H1 (cell line): ENCODE measurements at regions not wholly inside any gene's neighbourhood (a gene's known extent, or its start where the extent isn't known, plus 50 kb on each side); places are given as distances from the start of the nearest gene placed in this dataset.

Source experiments
- CTCF ChIA-PET: fragments of 300-600 bp; sonication (Branson Sonifier 250); formaldehyde crosslinking; loops from one replicate; lab custom pipeline; 2021; ENCODE audit not compliant: partially characterized antibody; lab: Charles Lee
- POLR2A ChIA-PET: fragments of 300-600 bp; sonication (Branson Sonifier 250); formaldehyde crosslinking; loops from one replicate; lab custom pipeline; 2021; ENCODE audit warnings: inconsistent platforms; ENCODE audit not compliant: partially characterized antibody; lab: Charles Lee
- DNase-seq, 2 experiments: peaks; one replicate each; pipeline versions ENCODE4 v3.0.0 to v3.0.0-alpha.2; 2010 to 2022; ENCODE audit warnings: low spot score in 2 of 2, low read depth in 1 of 2, mixed read lengths in 1 of 2
- FAIRE-seq: peaks from 2 replicates; lab custom pipeline; 2011; peaks lifted over from hg19 to GRCh38; lab: Jason Lieb, UNC
- H2AFZ ChIP-seq: 2 replicates; pipeline ENCODE4 v1.8.1; 2012; ENCODE audit warnings: low read length, inconsistent platforms
- H2AK5ac ChIP-seq: 2 replicates; pipeline ENCODE4 v1.6.1; 2013; ENCODE audit warnings: low read depth, low read length
- H2BK120ac ChIP-seq: replicated peaks from 2 replicates; pipeline ENCODE3; 2013; ENCODE audit warnings: low read depth, low read length, inconsistent platforms
- H2BK12ac ChIP-seq: 2 replicates; pipeline ENCODE4 v1.6.1; 2013; ENCODE audit warnings: low read depth, low read length
- H2BK15ac ChIP-seq: 2 replicates; pipeline ENCODE4 v1.6.1; 2013; ENCODE audit warnings: low read length
- H2BK20ac ChIP-seq: 2 replicates; pipeline ENCODE4 v1.6.1; 2013; ENCODE audit warnings: low read length
- H2BK5ac ChIP-seq: 2 replicates; pipeline ENCODE4 v1.6.1; 2013; ENCODE audit warnings: low read depth, low read length
- H3K14ac ChIP-seq: 2 replicates; pipeline ENCODE4 v1.6.1; 2013; ENCODE audit warnings: inconsistent platforms; ENCODE audit not compliant: insufficient read length
- H3K18ac ChIP-seq: 2 replicates; pipeline ENCODE4 v1.6.1; 2013; ENCODE audit warnings: low read length; ENCODE audit errors: extremely low read depth
- H3K23ac ChIP-seq: 2 replicates; pipeline ENCODE4 v1.6.1; 2013; ENCODE audit warnings: inconsistent platforms; ENCODE audit not compliant: insufficient read length
- H3K23me2 ChIP-seq: 2 replicates; pipeline ENCODE4 v1.6.1; 2013; ENCODE audit warnings: low read depth, low read length
- H3K27ac ChIP-seq: 2 replicates; pipeline ENCODE4 v1.6.1; 2011; ENCODE audit warnings: low read depth, low read length, inconsistent platforms
- H3K27me3 ChIP-seq, 4 experiments: replicated peaks in 1 of 4; 1 replicate in 1 of 4; 2 replicates in 3 of 4; pipeline versions ENCODE4 v1.6.1 to v1.8.1; 2011 to 2013; ENCODE audit warnings: low read length in 3 of 4, mild to moderate bottlenecking in 3 of 4, inconsistent platforms in 2 of 4, mixed read lengths in 2 of 4, moderate library complexity in 1 of 4; ENCODE audit not compliant: control insufficient read depth in 3 of 4, insufficient read depth in 3 of 4; ENCODE audit errors: extremely low read depth in 1 of 4
- H3K36me3 ChIP-seq, 4 experiments: 2 replicates each; pipeline versions ENCODE4 v1.6.1 to v1.8.1; 2011 to 2013; ENCODE audit warnings: mild to moderate bottlenecking in 4 of 4, low read length in 3 of 4, moderate library complexity in 2 of 4, control low read depth in 1 of 4, inconsistent platforms in 1 of 4; ENCODE audit not compliant: insufficient read depth in 4 of 4, control insufficient read depth in 2 of 4
- H3K4ac ChIP-seq: replicated peaks from 2 replicates; pipeline ENCODE3; 2013; ENCODE audit warnings: low read length, low read depth, mixed read lengths, inconsistent platforms; ENCODE audit not compliant: insufficient read length
- H3K4me1 ChIP-seq, 4 experiments: replicated peaks in 1 of 4; 1 replicate in 1 of 4; 2 replicates in 3 of 4; pipeline versions ENCODE4 v1.6.1 to v1.8.1; 2011 to 2013; ENCODE audit warnings: low read length in 3 of 4, inconsistent platforms in 2 of 4, mixed read lengths in 1 of 4; ENCODE audit not compliant: insufficient read depth in 4 of 4, control insufficient read depth in 3 of 4
- H3K4me2 ChIP-seq, 2 experiments: 2 replicates each; pipeline versions ENCODE4 v1.6.1 to v1.8.1; 2011 to 2013; ENCODE audit warnings: low read depth in 2 of 2, low read length in 2 of 2, control low read depth in 1 of 2, inconsistent platforms in 1 of 2, mild to moderate bottlenecking in 1 of 2; ENCODE audit not compliant: insufficient read depth in 1 of 2
- H3K4me3 ChIP-seq, 4 experiments: fragments of 200-600, 300-600 bp in 1 of 4; sonication (generic), shearing (Covaris generic), sonication (Bioruptor Twin) in 1 of 4; 2 replicates each; pipeline versions ENCODE4 v1.5.1 to v1.8.1; 2011 to 2016; ENCODE audit warnings: low read length in 4 of 4, low read depth in 3 of 4, control low read depth in 2 of 4, inconsistent platforms in 2 of 4, mild to moderate bottlenecking in 2 of 4, mixed read lengths in 1 of 4, moderate library complexity in 1 of 4; ENCODE audit not compliant: insufficient read depth in 2 of 4; ENCODE audit errors: extremely low read depth in 1 of 4
- H3K56ac ChIP-seq: replicated peaks from 2 replicates; pipeline ENCODE3; 2013; ENCODE audit warnings: low read depth, mild to moderate bottlenecking, mixed read lengths, low read length, inconsistent platforms; ENCODE audit not compliant: insufficient read length
- H3K79me1 ChIP-seq: 2 replicates; pipeline ENCODE4 v1.6.1; 2013; ENCODE audit warnings: low read depth, low read length, control low read depth
- H3K79me2 ChIP-seq, 2 experiments: 2 replicates each; pipeline versions ENCODE4 v1.6.1 to v1.8.1; 2012 to 2013; ENCODE audit warnings: low read length in 2 of 2, mild to moderate bottlenecking in 2 of 2, inconsistent platforms in 1 of 2; ENCODE audit not compliant: insufficient read depth in 2 of 2, control insufficient read depth in 1 of 2
- H3K9ac ChIP-seq, 4 experiments: replicated peaks in 1 of 4; 1 replicate in 1 of 4; 2 replicates in 3 of 4; pipeline versions ENCODE4 v1.6.1 to v1.8.1; 2011 to 2013; ENCODE audit warnings: low read depth in 3 of 4, low read length in 3 of 4, control low read depth in 2 of 4, mild to moderate bottlenecking in 2 of 4, moderate library complexity in 2 of 4, inconsistent platforms in 1 of 4; ENCODE audit errors: extremely low read depth in 1 of 4
- H3K9me3 ChIP-seq, 2 experiments: 2 replicates each; pipeline versions ENCODE4 v1.6.1 to v1.8.1; 2012 to 2013; ENCODE audit warnings: mild to moderate bottlenecking in 2 of 2, moderate library complexity in 2 of 2, control low read depth in 1 of 2, inconsistent platforms in 1 of 2, low read depth in 1 of 2, low read length in 1 of 2, mixed read lengths in 1 of 2; ENCODE audit not compliant: insufficient read depth in 2 of 2
- H4K20me1 ChIP-seq, 2 experiments: replicated peaks in 1 of 2; 2 replicates each; pipeline versions ENCODE3 to v1.8.1; 2011 to 2013; ENCODE audit warnings: inconsistent platforms in 2 of 2, low read length in 2 of 2, mild to moderate bottlenecking in 1 of 2; ENCODE audit not compliant: insufficient read depth in 2 of 2, control insufficient read depth in 1 of 2
- H4K5ac ChIP-seq: 2 replicates; pipeline ENCODE4 v1.6.1; 2013; ENCODE audit warnings: low read length, low read depth, mixed read lengths, inconsistent platforms; ENCODE audit not compliant: insufficient read length
- H4K8ac ChIP-seq: 2 replicates; pipeline ENCODE4 v1.8.0; 2013; ENCODE audit warnings: mild to moderate bottlenecking, moderate library complexity, low read length, inconsistent platforms; ENCODE audit not compliant: insufficient read depth; ENCODE audit errors: extremely low read depth
- H4K91ac ChIP-seq: replicated peaks from 2 replicates; pipeline ENCODE3; 2013; ENCODE audit warnings: low read length, mixed read lengths, inconsistent platforms; ENCODE audit not compliant: insufficient read length
- CEBPB ChIP-seq: IDR thresholded peaks from 2 replicates; pipeline ENCODE4 v1.6.1; 2012; ENCODE audit warnings: low read depth, low read length
- HDAC2 ChIP-seq, 2 experiments: fragments of 300-600 bp in 1 of 2; sonication (generic) in 1 of 2; IDR thresholded peaks; 2 replicates each; pipeline ENCODE4 v1.6.1; 2011 to 2012; ENCODE audit warnings: low read depth in 2 of 2, low read length in 2 of 2, mild to moderate bottlenecking in 2 of 2, moderate library complexity in 2 of 2, borderline replicate concordance in 1 of 2, inconsistent platforms in 1 of 2
- KDM4A ChIP-seq: IDR thresholded peaks from one replicate; pipeline ENCODE4 v1.7.1; 2012; ENCODE audit warnings: low read depth, mild to moderate bottlenecking, moderate library complexity, low read length, inconsistent platforms; ENCODE audit not compliant: severe bottlenecking
- KDM5A ChIP-seq: fragments of 200-600 bp; IDR thresholded peaks from 2 replicates; pipeline ENCODE4 v1.7.1; 2012; ENCODE audit warnings: mild to moderate bottlenecking, low read length, inconsistent platforms, mixed read lengths
- MAFK ChIP-seq: IDR thresholded peaks from 2 replicates; pipeline ENCODE4 v1.6.1; 2012; ENCODE audit warnings: low read depth, mild to moderate bottlenecking, improper control_type of control experiment, low read length
- NRF1 ChIP-seq: IDR thresholded peaks from 2 replicates; pipeline ENCODE4 v1.6.1; 2011; ENCODE audit warnings: mild to moderate bottlenecking, low read depth, low read length, improper control_type of control experiment
- RAD21 ChIP-seq, 2 experiments: IDR thresholded peaks in 1 of 2; conservative IDR thresholded peaks in 1 of 2; 2 replicates each; pipeline ENCODE4 v1.6.1; 2011; ENCODE audit warnings: low read depth in 2 of 2, low read length in 2 of 2, improper control_type of control experiment in 1 of 2, inconsistent platforms in 1 of 2, mild to moderate bottlenecking in 1 of 2, moderate library complexity in 1 of 2
- SIX5 ChIP-seq: IDR thresholded peaks from 2 replicates; pipeline ENCODE4 v1.6.1; 2011; ENCODE audit warnings: mild to moderate bottlenecking, low read depth, low read length
- SP1 ChIP-seq: IDR thresholded peaks from 2 replicates; pipeline ENCODE4 v1.6.1; 2011; ENCODE audit warnings: low read depth, low read length
- TAF1 ChIP-seq: IDR thresholded peaks from 2 replicates; pipeline ENCODE4 v1.6.1; 2011; ENCODE audit warnings: mild to moderate bottlenecking, low read depth, low read length
- TBP ChIP-seq: IDR thresholded peaks from 2 replicates; pipeline ENCODE4 v1.6.1; 2011; ENCODE audit warnings: low read depth, low read length, improper control_type of control experiment
- YY1 ChIP-seq: IDR thresholded peaks from 2 replicates; pipeline ENCODE4 v1.6.1; 2011; ENCODE audit warnings: low read depth, mild to moderate bottlenecking, low read length
- ZNF274 ChIP-seq: IDR thresholded peaks from 2 replicates; pipeline ENCODE4 v1.7.0; 2012; ENCODE audit warnings: low read length, borderline replicate concordance; ENCODE audit errors: extremely low read depth
- WGBS, 2 experiments: shearing (Covaris generic) in 1 of 2; methylation state at CpG; one replicate each; pipeline versions ENCODE4 v1.1.6 to v1.1.7; 2013 to 2015; ENCODE audit warnings: low lambda C conversion rate in 2 of 2, mixed read lengths in 2 of 2, inconsistent platforms in 1 of 2, low coverage in 1 of 2, missing lambda C conversion rate in 1 of 2; ENCODE audit not compliant: insufficient replicate concordance in 2 of 2, insufficient coverage in 1 of 2, insufficient read length in 1 of 2; ENCODE audit errors: extremely low coverage in 1 of 2, missing lambda C conversion rate in 1 of 2; 5-methylcytosine and 5-hydroxymethylcytosine counted together
- TF ChIP-seq, protein P1 (sequence below): IDR thresholded peaks from 2 replicates; pipeline ENCODE4 v1.6.1; 2012; ENCODE audit warnings: inconsistent platforms

DNA sequence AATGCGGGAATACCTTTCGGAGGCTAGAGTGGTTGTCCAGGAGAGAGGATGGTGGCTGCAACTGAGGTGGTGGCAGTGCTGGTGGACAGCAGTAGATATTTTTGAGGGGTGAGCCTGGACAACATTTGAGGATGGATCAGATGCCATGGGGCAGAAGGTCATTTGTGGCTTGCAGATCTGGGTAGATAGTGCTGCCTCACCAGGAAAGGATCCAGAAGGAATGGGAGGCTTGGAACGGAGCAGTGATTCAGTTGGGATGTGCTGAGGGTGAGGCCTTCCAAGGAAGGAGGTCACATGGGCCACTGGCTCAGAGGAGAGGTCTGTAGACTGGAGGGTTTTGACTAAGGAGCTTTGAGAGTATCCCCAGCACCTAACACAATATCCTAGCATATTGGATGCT is 110.8 kb upstream of the KAZN start:
- Histone ChIP-seq H4K91ac (no peak overlapping the region), H3K18ac (no peak overlapping the region), H3K23me2 (peaks cover 3% of the 10 kb centered on the region; the same call in 1 of the 2 replicates), H3K79me1 (no peaks in the 10 kb centered on the region), H3K9me3 (no peaks in the 10 kb centered on the region), H3K23ac (no peak overlapping the region), H2BK120ac (no peak overlapping the region), H3K56ac (no peak overlapping the region), H3K27ac (no peak overlapping the region), H3K4me3 (no peak overlapping the region), H2BK15ac (no peak overlapping the region), H2BK20ac (no peak overlapping the region), H3K4me2 (no peak overlapping the region), H3K79me2 (no peaks in the 10 kb centered on the region), H2AFZ (no peak overlapping the region), H4K20me1 (peaks cover 0 to 3% of the 10 kb centered on the region in 2 experiments), H3K4me1 (no peaks in the 10 kb centered on the region), H4K8ac (no peak overlapping the region), H3K4ac (no peak overlapping the region), H3K27me3 (no peaks in the 10 kb centered on the region), H3K9ac (no peak overlapping the region), H2BK12ac (no peak overlapping the region), H2AK5ac (no peak overlapping the region), H4K5ac (no peak overlapping the region), H2BK5ac (no peak overlapping the region), H3K14ac (no peak overlapping the region), H3K36me3 (no peaks in the 10 kb centered on the region)
- CTCF ChIA-PET = interaction anchor here (1.4 kb wide), 1 partner anchor 11 kb away, joined by 3 read pairs; no protein-coding TSS in a partner anchor
- no peak for FAIRE-seq
- POLR2A ChIA-PET = no interaction called here
- 80% methylated on average over 3 of the region's 3 CpGs; no CpG with 5 or more reads in 1 of the 2 experiments for WGBS, 2 experiments
- no peak for DNase-seq
- TF ChIP-seq TBP (no peak), ZNF274 (no peak), RAD21 (IDR thresholded peaks at IDR 0.05 in 1 of 2, conservative IDR thresholded peaks at IDR 0.05 in 1 of 2; ENCODE audit: low read depth in 2 of 2, low read length in 2 of 2) (no peak), KDM4A (no peak), YY1 (no peak), HDAC2 (IDR thresholded peaks at IDR 0.05; ENCODE audit: borderline replicate concordance in 1 of 2, low read depth in 2 of 2, low read length in 2 of 2) (no peak), SP1 (no peak), NRF1 (no peak), CEBPB (no peak), KDM5A (no peak), MAFK (no peak), TAF1 (no peak), SIX5 (no peak)
- TF ChIP-seq, protein P1, sequence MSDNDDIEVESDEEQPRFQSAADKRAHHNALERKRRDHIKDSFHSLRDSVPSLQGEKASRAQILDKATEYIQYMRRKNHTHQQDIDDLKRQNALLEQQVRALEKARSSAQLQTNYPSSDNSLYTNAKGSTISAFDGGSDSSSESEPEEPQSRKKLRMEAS = no peak
